GM04503 (cell line): ENCODE measurements at regions not wholly inside any gene's neighbourhood (a gene's known extent, or its start where the extent isn't known, plus 50 kb on each side); places are given as distances from the start of the nearest gene placed in this dataset.

Experiments
- DNase-seq: peaks from one replicate; pipeline ENCODE4 v3.0.0-alpha.2; 2012; ENCODE audit warnings: low read depth

GRCh38 chr2:75808793-75809535 is 98.2 kb upstream of the GCFC2 start:
- DNase-seq, result no peak

GRCh38 chr2:75807992-75808391 is 97.3 kb upstream of the GCFC2 start:
- DNase-seq, result no peak

- no peak for DNase-seq
Observed at GRCh38 chr2:75801234-75801982, 90.7 kb upstream of the GCFC2 start.

GRCh38 chr2:75800456-75800855 is 89.7 kb upstream of the GCFC2 start:
- no peak for DNase-seq

- DNase-seq, result no peak
Observed at GRCh38 chr2:75799859-75800258, 89.1 kb upstream of the GCFC2 start.

GRCh38 chr2:75798569-75798968 is 87.9 kb upstream of the GCFC2 start:
- DNase-seq, result no peak

GRCh38 chr2:75792996-75793395 is 82.3 kb upstream of the GCFC2 start:
- no peak for DNase-seq

GRCh38 chr2:75792146-75792545 is 81.4 kb upstream of the GCFC2 start:
- DNase-seq, result no peak

- DNase-seq, result no peak
Observed at GRCh38 chr2:75790814-75791467, 80.2 kb upstream of the GCFC2 start.

- DNase-seq, result no peak
Observed at GRCh38 chr2:75790121-75790813, 79.6 kb upstream of the GCFC2 start.

GRCh38 chr2:75788902-75789301 is 78.2 kb upstream of the GCFC2 start:
- DNase-seq, result no peak

GRCh38 chr2:75788154-75788553 is 77.4 kb upstream of the GCFC2 start:
- DNase-seq, result no peak

GRCh38 chr2:75787532-75788132 is 76.9 kb upstream of the GCFC2 start:
- DNase-seq, result no peak

GRCh38 chr2:75775311-75775823 is 64.7 kb upstream of the GCFC2 start:
- no peak for DNase-seq

GRCh38 chr2:75772908-75773630 is 62.4 kb upstream of the GCFC2 start:
- no peak for DNase-seq

GRCh38 chr2:75765798-75766197 is 55.1 kb upstream of the GCFC2 start:
- no peak for DNase-seq

GRCh38 chr2:75764611-75765010 is 53.9 kb upstream of the GCFC2 start:
- DNase-seq, result no peak
